HepG2 (cell line): ENCODE measurements at regions not wholly inside any gene's neighbourhood (a gene's known extent, or its start where the extent isn't known, plus 50 kb on each side); places are given as distances from the start of the nearest gene placed in this dataset.

Source experiments
- CHD2 ChIP-seq: IDR thresholded peaks from 2 replicates; pipeline ENCODE4 v1.6.1; 2011; ENCODE audit warnings: low read depth, low read length, improper control_type of control experiment
- CTCF ChIP-seq: sonication (generic); formaldehyde crosslinking; IDR thresholded peaks from 2 replicates; pipeline ENCODE4 v1.5.0; 2020; ENCODE audit warnings: mild to moderate bottlenecking, missing genetic modification reagents, moderate library complexity
- DRAP1 ChIP-seq: IDR thresholded peaks from 2 replicates; pipeline ENCODE4 v1.6.1; 2016; ENCODE audit warnings: missing genetic modification reagents, missing compliant biosample characterization
- GATA4 ChIP-seq: sonication (generic); IDR thresholded peaks from 2 replicates; pipeline ENCODE4 v1.6.1; 2016; ENCODE audit warnings: antibody characterized with exemption, low read depth, borderline replicate concordance
- PRPF4 ChIP-seq: fragments of 200-400 bp; formaldehyde crosslinking; IDR thresholded peaks from 2 replicates; pipeline ENCODE4 v1.6.1; 2016; ENCODE audit warnings: low read length, low read depth; ENCODE audit not compliant: poor library complexity, severe bottlenecking
- ZNF333 ChIP-seq: sonication (generic); formaldehyde crosslinking; IDR thresholded peaks from 2 replicates; pipeline ENCODE4 v1.4.0; 2020; ENCODE audit warnings: mild to moderate bottlenecking, missing genetic modification reagents, borderline replicate concordance
- ZNF672 ChIP-seq: sonication (generic); formaldehyde crosslinking; IDR thresholded peaks from 2 replicates; pipeline ENCODE4 v1.8.1; 2022; ENCODE audit warnings: missing genetic modification reagents
- TF ChIP-seq, protein P1 (sequence below): sonication (generic); formaldehyde crosslinking; IDR thresholded peaks from 2 replicates; pipeline ENCODE4 v1.5.1; 2020; ENCODE audit warnings: mild to moderate bottlenecking, missing genetic modification reagents, moderate library complexity

DNA sequence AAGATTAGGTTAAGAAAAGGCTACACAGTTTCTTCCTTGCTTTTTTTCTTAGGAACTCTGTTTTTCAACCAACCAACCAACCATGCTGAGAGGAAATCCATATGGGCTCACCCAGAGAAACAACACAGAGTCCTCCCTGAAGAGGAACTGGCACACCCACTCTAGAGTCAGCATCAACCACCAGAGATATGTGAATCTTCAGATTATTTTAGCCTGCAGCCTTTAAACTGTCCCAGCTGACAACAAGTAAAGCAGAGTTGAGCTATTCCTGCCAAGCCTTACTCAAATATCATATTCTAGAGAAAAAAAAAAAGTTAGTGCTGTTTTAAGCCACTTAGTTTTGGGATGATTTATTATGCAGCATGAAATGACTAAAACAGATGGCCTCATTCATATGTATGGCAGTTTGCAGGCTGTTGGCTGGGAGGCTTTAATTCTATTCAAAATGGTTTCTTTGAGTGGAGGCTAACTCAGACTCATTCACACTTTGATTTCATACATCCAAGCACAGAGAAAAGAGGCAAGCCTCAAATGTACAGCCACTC, 1637.7 kb upstream of the LRRTM1 start:
- TF ChIP-seq, protein P1, sequence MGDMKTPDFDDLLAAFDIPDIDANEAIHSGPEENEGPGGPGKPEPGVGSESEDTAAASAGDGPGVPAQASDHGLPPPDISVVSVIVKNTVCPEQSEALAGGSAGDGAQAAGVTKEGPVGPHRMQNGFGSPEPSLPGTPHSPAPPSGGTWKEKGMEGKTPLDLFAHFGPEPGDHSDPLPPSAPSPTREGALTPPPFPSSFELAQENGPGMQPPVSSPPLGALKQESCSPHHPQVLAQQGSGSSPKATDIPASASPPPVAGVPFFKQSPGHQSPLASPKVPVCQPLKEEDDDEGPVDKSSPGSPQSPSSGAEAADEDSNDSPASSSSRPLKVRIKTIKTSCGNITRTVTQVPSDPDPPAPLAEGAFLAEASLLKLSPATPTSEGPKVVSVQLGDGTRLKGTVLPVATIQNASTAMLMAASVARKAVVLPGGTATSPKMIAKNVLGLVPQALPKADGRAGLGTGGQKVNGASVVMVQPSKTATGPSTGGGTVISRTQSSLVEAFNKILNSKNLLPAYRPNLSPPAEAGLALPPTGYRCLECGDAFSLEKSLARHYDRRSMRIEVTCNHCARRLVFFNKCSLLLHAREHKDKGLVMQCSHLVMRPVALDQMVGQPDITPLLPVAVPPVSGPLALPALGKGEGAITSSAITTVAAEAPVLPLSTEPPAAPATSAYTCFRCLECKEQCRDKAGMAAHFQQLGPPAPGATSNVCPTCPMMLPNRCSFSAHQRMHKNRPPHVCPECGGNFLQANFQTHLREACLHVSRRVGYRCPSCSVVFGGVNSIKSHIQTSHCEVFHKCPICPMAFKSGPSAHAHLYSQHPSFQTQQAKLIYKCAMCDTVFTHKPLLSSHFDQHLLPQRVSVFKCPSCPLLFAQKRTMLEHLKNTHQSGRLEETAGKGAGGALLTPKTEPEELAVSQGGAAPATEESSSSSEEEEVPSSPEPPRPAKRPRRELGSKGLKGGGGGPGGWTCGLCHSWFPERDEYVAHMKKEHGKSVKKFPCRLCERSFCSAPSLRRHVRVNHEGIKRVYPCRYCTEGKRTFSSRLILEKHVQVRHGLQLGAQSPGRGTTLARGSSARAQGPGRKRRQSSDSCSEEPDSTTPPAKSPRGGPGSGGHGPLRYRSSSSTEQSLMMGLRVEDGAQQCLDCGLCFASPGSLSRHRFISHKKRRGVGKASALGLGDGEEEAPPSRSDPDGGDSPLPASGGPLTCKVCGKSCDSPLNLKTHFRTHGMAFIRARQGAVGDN (CRISPR knock-in tag): no peak
- TF ChIP-seq DRAP1: no peak
- TF ChIP-seq CTCF (CRISPR knock-in tag): no peak
- no peak for TF ChIP-seq CHD2
- TF ChIP-seq GATA4: no peak
- no peak for TF ChIP-seq ZNF333 (CRISPR knock-in tag)
- no peak for TF ChIP-seq ZNF672 (CRISPR knock-in tag)
- no peak for TF ChIP-seq PRPF4
